Sigmoid colon (tissue), 4 donors: ENCODE measurements at regions not wholly inside any gene's neighbourhood (a gene's known extent, or its start where the extent isn't known, plus 50 kb on each side); places are given as distances from the start of the nearest gene placed in this dataset.

Experiments used
- POLR2A ChIP-seq, 2 donors: fragments of 450-650 bp; IDR thresholded peaks; one replicate each; pipeline ENCODE4 v1.6.1; 2016; ENCODE audit warnings: antibody characterized with exemption in 2 of 2, mild to moderate bottlenecking in 2 of 2, moderate library complexity in 2 of 2
- POLR2AphosphoS5 ChIP-seq, 4 donors: sonication (generic); formaldehyde crosslinking; IDR thresholded peaks; one replicate each; pipeline ENCODE4 v1.6.1; 2017; ENCODE audit warnings: antibody characterized with exemption in 4 of 4
- TF ChIP-seq, protein P1 (sequence below), 4 experiments: fragments of 450-650 bp in 3 of 4; fragments of 200-600 bp in 1 of 4; IDR thresholded peaks; one replicate each; pipeline ENCODE4 v1.5.1; 2016 to 2019; ENCODE audit warnings: antibody characterized with exemption in 4 of 4, mild to moderate bottlenecking in 3 of 4, moderate library complexity in 2 of 4

DNA sequence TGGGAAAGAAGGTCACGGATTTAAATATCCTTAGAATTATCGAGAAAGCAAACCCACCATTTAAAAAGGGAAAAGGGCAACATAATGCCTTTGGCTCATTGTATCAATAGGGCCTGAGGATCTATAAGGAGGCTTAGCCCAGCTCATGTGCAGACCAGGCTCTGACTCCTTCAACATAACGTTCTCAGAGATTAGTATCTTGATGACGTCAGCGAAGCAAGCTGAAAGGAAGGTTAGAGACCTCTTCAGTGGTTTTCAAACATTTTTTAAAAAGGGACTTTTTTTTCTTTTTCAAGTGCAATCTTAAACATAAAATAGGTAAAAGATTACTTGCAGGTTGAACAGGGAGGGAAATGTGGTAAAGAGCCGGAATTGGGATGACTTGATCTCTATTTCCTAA is 463.9 kb upstream of the ADAMTS9 start:
- TF ChIP-seq POLR2A (IDR thresholded peaks at IDR 0.05) = no peak
- TF ChIP-seq, protein P1, sequence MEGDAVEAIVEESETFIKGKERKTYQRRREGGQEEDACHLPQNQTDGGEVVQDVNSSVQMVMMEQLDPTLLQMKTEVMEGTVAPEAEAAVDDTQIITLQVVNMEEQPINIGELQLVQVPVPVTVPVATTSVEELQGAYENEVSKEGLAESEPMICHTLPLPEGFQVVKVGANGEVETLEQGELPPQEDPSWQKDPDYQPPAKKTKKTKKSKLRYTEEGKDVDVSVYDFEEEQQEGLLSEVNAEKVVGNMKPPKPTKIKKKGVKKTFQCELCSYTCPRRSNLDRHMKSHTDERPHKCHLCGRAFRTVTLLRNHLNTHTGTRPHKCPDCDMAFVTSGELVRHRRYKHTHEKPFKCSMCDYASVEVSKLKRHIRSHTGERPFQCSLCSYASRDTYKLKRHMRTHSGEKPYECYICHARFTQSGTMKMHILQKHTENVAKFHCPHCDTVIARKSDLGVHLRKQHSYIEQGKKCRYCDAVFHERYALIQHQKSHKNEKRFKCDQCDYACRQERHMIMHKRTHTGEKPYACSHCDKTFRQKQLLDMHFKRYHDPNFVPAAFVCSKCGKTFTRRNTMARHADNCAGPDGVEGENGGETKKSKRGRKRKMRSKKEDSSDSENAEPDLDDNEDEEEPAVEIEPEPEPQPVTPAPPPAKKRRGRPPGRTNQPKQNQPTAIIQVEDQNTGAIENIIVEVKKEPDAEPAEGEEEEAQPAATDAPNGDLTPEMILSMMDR (IDR thresholded peaks at IDR 0.05) = no peak
- TF ChIP-seq POLR2AphosphoS5 (IDR thresholded peaks at IDR 0.05) = no peak
